Stomach (tissue), 8 donors: ENCODE measurements at regions not wholly inside any gene's neighbourhood (a gene's known extent, or its start where the extent isn't known, plus 50 kb on each side); places are given as distances from the start of the nearest gene placed in this dataset.
A peak's percentile ranks its signal among the peaks of the same experiment; 100 is the strongest.

Source experiments
- DNase-seq, 2 donors: peaks; one replicate each; pipeline versions ENCODE4 v3.0.0 to v3.0.0-alpha.2; 2013 to 2019
- H3K27ac ChIP-seq, 5 donors: fragments of 200-600 bp in 4 of 5; sonication (generic) in 4 of 5; one replicate each; pipeline ENCODE4 v1.5.1; 2013 to 2019; ENCODE audit warnings: mild to moderate bottlenecking in 1 of 5, moderate library complexity in 1 of 5
- H3K27me3 ChIP-seq, 3 donors: fragments of 200-600 bp; sonication (generic); one replicate each; pipeline ENCODE4 v1.5.1; 2017 to 2019; ENCODE audit warnings: mixed run types in 1 of 3
- H3K36me3 ChIP-seq, 4 donors: fragments of 200-600 bp; sonication (generic); 1 replicate in 3 of 4; 2 replicates in 1 of 4; pipeline ENCODE4 v1.5.1; 2016 to 2019
- H3K4me1 ChIP-seq, 4 donors: fragments of 200-600 bp; sonication (generic); one replicate each; pipeline ENCODE4 v1.5.1; 2016 to 2019
- H3K4me3 ChIP-seq, 4 donors: fragments of 200-600 bp; sonication (generic) in 3 of 4; one replicate each; pipeline ENCODE4 v1.5.1; 2016 to 2019; ENCODE audit warnings: mild to moderate bottlenecking in 1 of 4
- H3K9me3 ChIP-seq, 4 donors: fragments of 200-600 bp; sonication (generic); one replicate each; pipeline ENCODE4 v1.5.1; 2016 to 2019
- CTCF ChIP-seq, 7 experiments: fragments of 450-650 bp in 4 of 7; fragments of 200-600 bp in 3 of 7; sonication (generic) in 3 of 7; IDR thresholded peaks; one replicate each; pipeline ENCODE4 v1.5.1; 2016 to 2019; ENCODE audit warnings: antibody characterized with exemption in 7 of 7, control low read depth in 2 of 7, mild to moderate bottlenecking in 1 of 7
- EP300 ChIP-seq: sonication (generic); formaldehyde crosslinking; IDR thresholded peaks from one replicate; pipeline ENCODE4 v1.6.1; 2017; ENCODE audit warnings: antibody characterized with exemption
- POLR2A ChIP-seq, 4 donors: fragments of 450-650 bp; IDR thresholded peaks; one replicate each; pipeline ENCODE4 v1.6.1; 2016; ENCODE audit warnings: antibody characterized with exemption in 4 of 4, control low read depth in 2 of 4, mild to moderate bottlenecking in 1 of 4, moderate library complexity in 1 of 4
- POLR2AphosphoS5 ChIP-seq, 3 donors: sonication (generic); formaldehyde crosslinking; IDR thresholded peaks; one replicate each; pipeline ENCODE4 v1.6.1; 2016; ENCODE audit warnings: antibody characterized with exemption in 3 of 3
- WGBS, 5 donors: extraction: QIAGEN DNeasy Blood & Tissue Kit in 3 of 5; methylation state at CpG; one replicate each; pipeline versions ENCODE4 v1.1.5 to v1.1.7; 2013 to 2018; 5-methylcytosine and 5-hydroxymethylcytosine counted together
- intact Hi-C: fragments of 100-400 bp; cut with DNase I; formaldehyde crosslinking; loops from one replicate; pipeline ENCODE4 v1.15.1; 2023; ENCODE audit warnings: low total_unique reads
- donor health status: healthy with polysubstance abuse.
- donor health status: Bipolar disorder and iron deficiency.
- donor health status: healthy.

GRCh38 chr2:200086911-200087310, 131.5 kb downstream of the MAIP1 start:
- TF ChIP-seq POLR2AphosphoS5 (IDR thresholded peaks at IDR 0.05) (no peak), CTCF (IDR thresholded peaks at IDR 0.05) (no peak), POLR2A (IDR thresholded peaks at IDR 0.05) (no peak), EP300 (no peak)
- no peaks in the 10 kb centered on the region for H3K4me1 ChIP-seq
- H3K36me3 ChIP-seq = no peaks in the 10 kb centered on the region
- intact Hi-C loops = no loop called here
- peaks cover 0 to 3% (median 0%) of the 10 kb centered on the region in 3 donors for H3K27me3 ChIP-seq
- 65 to 73% (median 71%) methylated on average over 9 of the region's 9 CpGs for WGBS, 5 donors
- no peak overlapping the region for H3K4me3 ChIP-seq
- no peak overlapping the region for H3K27ac ChIP-seq
- peak in 1 of 2 donors; percentile 50 for DNase-seq
- no peaks in the 10 kb centered on the region for H3K9me3 ChIP-seq

- Histone ChIP-seq H3K36me3 (no peaks in the 10 kb centered on the region), H3K4me3 (no peak overlapping the region), H3K9me3 (no peaks in the 10 kb centered on the region), H3K27me3 (peaks cover 0 to 3% (median 0%) of the 10 kb centered on the region in 3 donors), H3K4me1 (peaks cover 0 to 3% (median 0%) of the 10 kb centered on the region in 4 donors), H3K27ac (no peak overlapping the region)
- intact Hi-C loops = no loop called here
- WGBS, 5 donors = 38 to 62% (median 50%) methylated on average over 5 of the region's 5 CpGs
- no peak for TF ChIP-seq CTCF (IDR thresholded peaks at IDR 0.05)
- no peak for TF ChIP-seq POLR2A (IDR thresholded peaks at IDR 0.05)
- TF ChIP-seq POLR2AphosphoS5 (IDR thresholded peaks at IDR 0.05) = no peak
- TF ChIP-seq EP300 = no peak
- DNase-seq = no peak
Measured at GRCh38 chr2:200087451-200087850, 132.1 kb downstream of the MAIP1 start.

GRCh38 chr2:200089040-200089755, 133.8 kb downstream of the MAIP1 start:
- WGBS, 5 donors = 82 to 88% (median 85%) methylated on average over 6 of the region's 6 CpGs

GRCh38 chr2:200089756-200090109, 134.4 kb downstream of the MAIP1 start:
- H3K27ac ChIP-seq = no peak overlapping the region
- intact Hi-C loops = no loop called here
- no peak for TF ChIP-seq POLR2AphosphoS5 (IDR thresholded peaks at IDR 0.05)
- no peak for TF ChIP-seq POLR2A (IDR thresholded peaks at IDR 0.05)
- TF ChIP-seq CTCF (IDR thresholded peaks at IDR 0.05) = no peak
- no peak for TF ChIP-seq EP300
- no peaks in the 10 kb centered on the region for H3K36me3 ChIP-seq
- H3K27me3 ChIP-seq = peaks cover 0 to 3% (median 0%) of the 10 kb centered on the region in 3 donors
- peaks cover 0 to 4% (median 0%) of the 10 kb centered on the region in 4 donors for H3K4me1 ChIP-seq
- H3K9me3 ChIP-seq = no peaks in the 10 kb centered on the region
- H3K4me3 ChIP-seq = no peak overlapping the region
- no peak for DNase-seq
- 78 to 93% (median 91%) methylated on average over 6 of the region's 6 CpGs for WGBS, 5 donors

More at GRCh38 chr2:200089040-200089755, 133.8 kb downstream of the MAIP1 start:
- H3K9me3 ChIP-seq = no peaks in the 10 kb centered on the region
- H3K27ac ChIP-seq = no peak overlapping the region
- peaks cover 0 to 4% (median 0%) of the 10 kb centered on the region in 4 donors for H3K4me1 ChIP-seq
- DNase-seq = no peak
- TF ChIP-seq EP300 = no peak
- TF ChIP-seq POLR2A (IDR thresholded peaks at IDR 0.05) = no peak
- no peak for TF ChIP-seq CTCF (IDR thresholded peaks at IDR 0.05)
- TF ChIP-seq POLR2AphosphoS5 (IDR thresholded peaks at IDR 0.05) = no peak
- no peaks in the 10 kb centered on the region for H3K36me3 ChIP-seq
- peaks cover 0 to 3% (median 0%) of the 10 kb centered on the region in 3 donors for H3K27me3 ChIP-seq
- intact Hi-C loops = no loop called here
- no peak overlapping the region for H3K4me3 ChIP-seq
